ENCODE measurements at regions not wholly inside any gene's neighbourhood (a gene's known extent, or its start where the extent isn't known, plus 50 kb on each side); places are given as distances from the start of the nearest gene placed in this dataset.

DNA sequence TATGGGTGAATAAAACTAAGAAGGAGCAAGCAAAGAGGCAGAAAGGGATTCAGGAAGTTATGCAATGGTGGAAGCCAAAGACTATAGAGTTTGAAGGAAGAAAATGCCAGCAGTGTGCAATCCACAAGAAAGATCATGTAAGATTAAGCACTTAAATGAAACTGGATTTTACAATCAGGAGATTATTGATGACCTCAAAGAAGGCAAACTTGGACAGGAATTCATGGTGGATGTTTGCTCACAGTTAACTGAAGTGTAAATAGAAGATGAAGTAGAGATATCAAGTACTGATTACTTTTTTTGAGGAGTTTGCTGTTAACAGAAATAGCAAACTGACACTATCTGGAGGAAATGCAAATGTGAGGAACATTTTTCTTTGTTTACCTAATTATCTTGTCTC, 308.9 kb downstream of the RND3 start:
- Histone ChIP-seq H3K4ac (ENCODE audit: low read depth, low read length) (no peak overlapping the region), H3K14ac (ENCODE audit: low read length) (no peak overlapping the region), H3K79me2 (ENCODE audit: control insufficient read depth, insufficient read depth, low read length, poor library complexity) (no peaks in the 10 kb centered on the region), H3K9ac (ENCODE audit: low read length) (no peak overlapping the region), H4K91ac (ENCODE audit: low read depth, low read length) (no peak overlapping the region), H4K12ac (ENCODE audit: low read depth, low read length) (no peak overlapping the region), H3K27me3 (ENCODE audit: insufficient read depth, low read length) (no peaks in the 10 kb centered on the region), H3K79me1 (ENCODE audit: low read length) (no peaks in the 10 kb centered on the region), H3K27ac (ENCODE audit: low read depth, low read length) (no peak overlapping the region), H3K4me1 (ENCODE audit: control insufficient read depth in 1 of 2, insufficient read depth in 2 of 2, low read length in 2 of 2) (no peaks in the 10 kb centered on the region), H2AK5ac (ENCODE audit: low read length) (no peak overlapping the region), H3K23ac (ENCODE audit: low read length) (no peak overlapping the region), H2BK12ac (ENCODE audit: low read length) (no peak overlapping the region), H2AFZ (ENCODE audit: insufficient read depth, low read length, poor library complexity) (no peak overlapping the region), H4K8ac (ENCODE audit: low read depth, low read length) (no peak overlapping the region), H2BK5ac (ENCODE audit: low read depth, low read length, poor library complexity) (no peak overlapping the region), H3K18ac (ENCODE audit: low read length) (no peak overlapping the region), H3K9me3 (ENCODE audit: insufficient read depth, low read depth, low read length) (no peaks in the 10 kb centered on the region), H2BK120ac (ENCODE audit: insufficient read depth, low read length, poor library complexity) (no peak overlapping the region), H3K36me3 (ENCODE audit: control insufficient read depth in 1 of 2, insufficient read depth in 2 of 2, low read length in 2 of 2) (no peaks in the 10 kb centered on the region), H3K4me2 (ENCODE audit: low read length) (no peak overlapping the region), H3K4me3 (ENCODE audit: low read depth, low read length) (no peak overlapping the region)
- DNase-seq, result no peak

DNA sequence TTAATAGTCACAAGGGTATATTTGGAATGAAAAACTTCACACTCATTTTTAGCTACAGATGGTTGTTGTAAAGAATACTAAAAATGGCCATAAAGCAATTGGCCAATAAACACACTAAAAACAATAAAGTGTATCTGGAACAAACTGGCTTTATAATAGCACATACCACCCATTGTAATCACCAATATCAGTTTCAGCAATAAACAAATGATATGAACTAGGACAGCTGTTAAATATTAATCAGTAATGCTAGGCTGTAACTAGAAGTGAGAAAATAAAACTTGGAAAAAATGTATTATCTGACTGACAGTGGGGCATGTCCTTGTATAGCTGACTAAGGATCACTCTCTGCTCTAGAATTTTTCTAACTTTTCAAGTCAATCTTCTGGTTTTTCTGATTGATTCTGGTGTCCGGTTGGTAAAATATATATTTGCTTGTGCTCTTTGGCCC, 312.5 kb downstream of the RND3 start:
- H3K23ac ChIP-seq (ENCODE audit: low read length), result no peak overlapping the region
- no peak overlapping the region for H2BK5ac ChIP-seq (ENCODE audit: low read depth, low read length, poor library complexity)
- no peak overlapping the region for H3K4me3 ChIP-seq (ENCODE audit: low read depth, low read length)
- no peak overlapping the region for H2AFZ ChIP-seq (ENCODE audit: insufficient read depth, low read length, poor library complexity)
- no peaks in the 10 kb centered on the region for H3K9me3 ChIP-seq (ENCODE audit: insufficient read depth, low read depth, low read length)
- H3K27me3 ChIP-seq (ENCODE audit: insufficient read depth, low read length), result no peaks in the 10 kb centered on the region
- H3K18ac ChIP-seq (ENCODE audit: low read length), result no peak overlapping the region
- no peak overlapping the region for H3K4ac ChIP-seq (ENCODE audit: low read depth, low read length)
- no peak overlapping the region for H2BK120ac ChIP-seq (ENCODE audit: insufficient read depth, low read length, poor library complexity)
- H3K9ac ChIP-seq (ENCODE audit: low read length), result no peak overlapping the region
- no peaks in the 10 kb centered on the region for H3K79me1 ChIP-seq (ENCODE audit: low read length)
- no peak overlapping the region for H3K14ac ChIP-seq (ENCODE audit: low read length)
- no peak overlapping the region for H2AK5ac ChIP-seq (ENCODE audit: low read length)
- H4K91ac ChIP-seq (ENCODE audit: low read depth, low read length), result no peak overlapping the region
- H4K12ac ChIP-seq (ENCODE audit: low read depth, low read length), result no peak overlapping the region
- H3K79me2 ChIP-seq (ENCODE audit: control insufficient read depth, insufficient read depth, low read length, poor library complexity), result no peaks in the 10 kb centered on the region
- no peaks in the 10 kb centered on the region for H3K36me3 ChIP-seq (ENCODE audit: control insufficient read depth in 1 of 2, insufficient read depth in 2 of 2, low read length in 2 of 2)
- no peaks in the 10 kb centered on the region for H3K4me1 ChIP-seq (ENCODE audit: control insufficient read depth in 1 of 2, insufficient read depth in 2 of 2, low read length in 2 of 2)
- WGBS (ENCODE audit: extremely low coverage, insufficient coverage, insufficient read length), result no CpG with 5 or more reads among the region's 1 CpG
- H2BK12ac ChIP-seq (ENCODE audit: low read length), result no peak overlapping the region
- H3K27ac ChIP-seq (ENCODE audit: low read depth, low read length), result no peak overlapping the region
- no peak for DNase-seq
- H4K8ac ChIP-seq (ENCODE audit: low read depth, low read length), result no peak overlapping the region
- no peak overlapping the region for H3K4me2 ChIP-seq (ENCODE audit: low read length)

DNA sequence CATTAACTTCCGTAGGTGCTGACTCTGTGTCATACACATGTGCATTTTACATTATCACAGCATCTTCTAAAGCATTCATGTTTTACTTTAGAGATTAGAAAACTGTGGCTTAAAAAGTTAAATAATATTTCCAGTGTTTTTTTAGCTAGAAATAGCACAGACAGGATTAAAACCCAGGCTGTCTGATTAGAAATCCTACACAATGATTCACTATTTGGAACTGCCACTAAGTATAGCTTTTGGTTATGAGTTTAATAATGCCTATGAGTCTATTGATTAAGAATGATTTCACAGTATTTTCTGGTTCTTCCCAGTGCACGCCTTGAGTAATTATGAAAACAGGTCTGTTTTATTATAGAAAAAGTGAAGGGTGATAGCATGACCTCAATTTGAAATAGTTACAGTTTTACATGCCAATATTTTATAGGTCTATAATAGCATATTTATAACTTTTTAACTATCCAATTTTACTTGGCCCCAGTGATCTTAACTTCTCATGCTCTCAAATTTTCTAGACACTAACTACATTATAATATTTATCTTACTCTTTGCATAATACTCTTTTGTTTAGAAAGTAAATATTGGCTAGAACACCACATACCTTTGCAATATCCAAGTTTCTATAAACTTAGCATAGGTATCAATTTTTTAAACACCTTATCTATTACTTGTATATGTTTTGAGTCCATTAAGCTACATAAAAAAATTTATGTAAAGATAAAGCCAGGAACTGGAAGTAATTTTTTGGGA, 313.2 kb downstream of the RND3 start:
- no peaks in the 10 kb centered on the region for H3K27me3 ChIP-seq (ENCODE audit: insufficient read depth, low read length)
- H3K14ac ChIP-seq (ENCODE audit: low read length), result no peak overlapping the region
- H3K4me1 ChIP-seq (ENCODE audit: control insufficient read depth in 1 of 2, insufficient read depth in 2 of 2, low read length in 2 of 2), result no peaks in the 10 kb centered on the region
- no peak overlapping the region for H3K4me2 ChIP-seq (ENCODE audit: low read length)
- no peak overlapping the region for H4K91ac ChIP-seq (ENCODE audit: low read depth, low read length)
- H3K9ac ChIP-seq (ENCODE audit: low read length), result no peak overlapping the region
- H3K4ac ChIP-seq (ENCODE audit: low read depth, low read length), result no peak overlapping the region
- H2BK5ac ChIP-seq (ENCODE audit: low read depth, low read length, poor library complexity), result no peak overlapping the region
- no peaks in the 10 kb centered on the region for H3K9me3 ChIP-seq (ENCODE audit: insufficient read depth, low read depth, low read length)
- no peak overlapping the region for H2AK5ac ChIP-seq (ENCODE audit: low read length)
- no peak overlapping the region for H4K12ac ChIP-seq (ENCODE audit: low read depth, low read length)
- H3K79me2 ChIP-seq (ENCODE audit: control insufficient read depth, insufficient read depth, low read length, poor library complexity), result no peaks in the 10 kb centered on the region
- H2BK12ac ChIP-seq (ENCODE audit: low read length), result no peak overlapping the region
- no peak overlapping the region for H4K8ac ChIP-seq (ENCODE audit: low read depth, low read length)
- no peak for DNase-seq
- H3K36me3 ChIP-seq (ENCODE audit: control insufficient read depth in 1 of 2, insufficient read depth in 2 of 2, low read length in 2 of 2), result no peaks in the 10 kb centered on the region
- WGBS (ENCODE audit: extremely low coverage, insufficient coverage, insufficient read length), result no CpG with 5 or more reads among the region's 2 CpGs
- H3K79me1 ChIP-seq (ENCODE audit: low read length), result no peaks in the 10 kb centered on the region
- no peak overlapping the region for H3K23ac ChIP-seq (ENCODE audit: low read length)
- no peak overlapping the region for H2BK120ac ChIP-seq (ENCODE audit: insufficient read depth, low read length, poor library complexity)
- H3K4me3 ChIP-seq (ENCODE audit: low read depth, low read length), result no peak overlapping the region
- H3K18ac ChIP-seq (ENCODE audit: low read length), result no peak overlapping the region
- no peak overlapping the region for H3K27ac ChIP-seq (ENCODE audit: low read depth, low read length)
- no peak overlapping the region for H2AFZ ChIP-seq (ENCODE audit: insufficient read depth, low read length, poor library complexity)

DNA sequence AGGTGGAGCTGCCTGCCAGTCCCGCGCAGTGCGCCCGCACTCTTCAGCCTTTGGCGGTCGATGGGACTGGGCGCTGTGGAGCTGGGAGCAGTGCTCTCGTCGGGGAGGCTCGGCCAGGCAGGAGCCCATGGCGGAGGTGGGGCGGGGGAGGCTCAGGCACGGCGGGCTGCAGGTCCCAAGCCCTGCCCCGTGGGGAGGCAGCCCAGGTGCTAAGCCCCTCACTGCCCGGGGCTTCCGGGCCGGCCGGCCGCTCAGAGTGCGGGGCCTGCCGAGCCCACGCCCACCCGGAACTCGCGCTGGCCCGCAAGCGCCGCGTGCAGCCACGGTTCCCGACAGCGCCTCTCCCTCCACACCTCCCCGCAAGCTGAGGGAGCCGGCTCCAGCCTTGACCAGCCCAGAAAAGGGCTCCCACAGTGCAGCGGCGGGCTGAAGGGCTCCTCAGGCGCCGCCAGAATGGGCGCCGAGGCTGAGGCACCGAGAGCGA, 316.4 kb downstream of the RND3 start:
- DNase-seq, result no peak
- H3K79me2 ChIP-seq (ENCODE audit: control insufficient read depth, insufficient read depth, low read length, poor library complexity), result no peaks in the 10 kb centered on the region
- H3K14ac ChIP-seq (ENCODE audit: low read length), result no peak overlapping the region
- no peak overlapping the region for H3K18ac ChIP-seq (ENCODE audit: low read length)
- no peaks in the 10 kb centered on the region for H3K27me3 ChIP-seq (ENCODE audit: insufficient read depth, low read length)
- no peak overlapping the region for H3K4ac ChIP-seq (ENCODE audit: low read depth, low read length)
- no peak overlapping the region for H2AFZ ChIP-seq (ENCODE audit: insufficient read depth, low read length, poor library complexity)
- no peak overlapping the region for H2AK5ac ChIP-seq (ENCODE audit: low read length)
- no peak overlapping the region for H4K8ac ChIP-seq (ENCODE audit: low read depth, low read length)
- H3K79me1 ChIP-seq (ENCODE audit: low read length), result no peaks in the 10 kb centered on the region
- H4K12ac ChIP-seq (ENCODE audit: low read depth, low read length), result no peak overlapping the region
- no peak overlapping the region for H3K23ac ChIP-seq (ENCODE audit: low read length)
- no peak overlapping the region for H3K4me3 ChIP-seq (ENCODE audit: low read depth, low read length)
- no CpG with 5 or more reads among the region's 43 CpGs for WGBS (ENCODE audit: extremely low coverage, insufficient coverage, insufficient read length)
- no peaks in the 10 kb centered on the region for H3K36me3 ChIP-seq (ENCODE audit: control insufficient read depth in 1 of 2, insufficient read depth in 2 of 2, low read length in 2 of 2)
- no peak overlapping the region for H3K9ac ChIP-seq (ENCODE audit: low read length)
- H3K4me1 ChIP-seq (ENCODE audit: control insufficient read depth in 1 of 2, insufficient read depth in 2 of 2, low read length in 2 of 2), result no peaks in the 10 kb centered on the region
- no peak overlapping the region for H2BK120ac ChIP-seq (ENCODE audit: insufficient read depth, low read length, poor library complexity)
- H2BK12ac ChIP-seq (ENCODE audit: low read length), result no peak overlapping the region
- no peak overlapping the region for H3K27ac ChIP-seq (ENCODE audit: low read depth, low read length)
- no peak overlapping the region for H3K4me2 ChIP-seq (ENCODE audit: low read length)
- H4K91ac ChIP-seq (ENCODE audit: low read depth, low read length), result no peak overlapping the region
- H2BK5ac ChIP-seq (ENCODE audit: low read depth, low read length, poor library complexity), result no peak overlapping the region
- no peaks in the 10 kb centered on the region for H3K9me3 ChIP-seq (ENCODE audit: insufficient read depth, low read depth, low read length)
